ENCODE measurements at regions not wholly inside any gene's neighbourhood (a gene's known extent, or its start where the extent isn't known, plus 50 kb on each side); places are given as distances from the start of the nearest gene placed in this dataset.
"Not testable (repeated sequence)": the region's sequence is repeated elsewhere in the genome, so short reads cannot be mapped to it uniquely, and the experiment has no call there.

- FAIRE-seq = no peak
These were observed 529.9 kb downstream of the XPNPEP1 start for GRCh38 chr10:109393425-109393824.

DNA sequence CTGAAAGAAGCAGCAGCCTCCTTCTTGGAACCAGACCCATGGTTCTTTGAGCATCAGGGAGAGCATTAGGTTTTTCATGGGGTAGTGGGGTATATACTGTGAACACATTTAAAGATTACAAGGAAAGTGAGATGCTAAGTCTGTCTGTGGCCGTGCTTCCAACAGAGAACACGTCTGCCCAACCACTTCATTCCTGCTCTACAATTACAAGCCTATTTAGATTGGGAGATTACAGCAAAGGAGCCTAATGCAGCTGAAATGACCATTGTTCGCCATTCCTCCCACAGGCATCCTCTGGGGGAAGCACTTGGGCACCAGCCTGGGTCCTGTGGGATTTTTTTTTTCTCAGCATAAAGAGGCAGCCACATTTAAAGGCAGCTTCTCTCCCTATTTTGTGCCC, 536.4 kb downstream of the XPNPEP1 start:
- no peak for FAIRE-seq

- FAIRE-seq = no peak
These were observed 537.2 kb downstream of the XPNPEP1 start for GRCh38 chr10:109386101-109386500.

GRCh38 chr10:109379186-109379585, 544.1 kb downstream of the XPNPEP1 start:
- no peak for FAIRE-seq

- FAIRE-seq = no peak
These were observed 549.1 kb downstream of the XPNPEP1 start for GRCh38 chr10:109374215-109374614.

GRCh38 chr10:109359316-109359715, 564.0 kb downstream of the XPNPEP1 start:
- FAIRE-seq = no peak

GRCh38 chr10:109358325-109358724, 565.0 kb downstream of the XPNPEP1 start:
- FAIRE-seq = no peak

- FAIRE-seq = no peak
These were observed 575.0 kb downstream of the XPNPEP1 start for GRCh38 chr10:109348324-109348723.

GRCh38 chr10:109343293-109343692, 580.0 kb downstream of the XPNPEP1 start:
- no peak for FAIRE-seq

DNA sequence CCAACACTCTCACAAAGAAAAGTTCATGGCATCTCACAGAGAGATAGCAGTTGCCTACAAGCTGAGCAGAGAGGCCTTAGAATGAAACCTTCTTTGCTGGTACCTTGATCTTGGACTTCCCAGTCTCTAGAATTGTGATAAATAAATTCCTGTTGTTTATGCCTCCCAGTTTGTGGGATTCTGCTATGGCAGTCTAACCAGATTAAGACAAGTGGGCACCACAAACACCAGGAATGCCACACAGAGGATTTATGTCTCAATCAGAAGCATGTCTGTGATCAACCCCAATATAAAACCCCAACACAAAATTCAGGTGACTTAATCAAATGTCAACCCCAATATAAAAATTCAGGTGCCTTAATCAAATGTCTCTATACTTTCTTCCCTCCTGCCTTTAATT, 581.3 kb downstream of the XPNPEP1 start:
- FAIRE-seq = no peak

GRCh38 chr10:109328001-109328400, 595.3 kb downstream of the XPNPEP1 start:
- FAIRE-seq = no peak

DNA sequence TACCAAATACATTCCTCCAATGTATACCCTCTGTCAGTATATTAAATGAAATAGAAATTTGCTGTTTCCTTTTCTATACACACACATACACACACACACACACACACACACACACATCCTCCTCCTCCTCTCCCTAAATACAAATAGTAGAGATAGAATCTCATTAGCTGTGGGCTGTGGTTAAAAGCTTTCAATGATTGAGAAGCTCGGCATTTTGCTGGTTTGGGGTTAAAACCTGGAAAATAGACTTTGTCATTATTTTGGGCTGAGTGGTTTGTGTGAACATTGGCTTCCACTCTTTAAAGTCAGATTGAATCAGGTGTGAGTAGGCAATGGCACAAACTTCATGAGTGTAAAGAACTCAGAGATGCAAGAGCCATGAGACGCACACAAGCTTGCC, 596.0 kb downstream of the XPNPEP1 start:
- no peak for FAIRE-seq

- no peak for FAIRE-seq
These were observed 598.6 kb downstream of the XPNPEP1 start for GRCh38 chr10:109324721-109325120.

GRCh38 chr10:109317746-109318366, 605.5 kb downstream of the XPNPEP1 start:
- FAIRE-seq = no peak

DNA sequence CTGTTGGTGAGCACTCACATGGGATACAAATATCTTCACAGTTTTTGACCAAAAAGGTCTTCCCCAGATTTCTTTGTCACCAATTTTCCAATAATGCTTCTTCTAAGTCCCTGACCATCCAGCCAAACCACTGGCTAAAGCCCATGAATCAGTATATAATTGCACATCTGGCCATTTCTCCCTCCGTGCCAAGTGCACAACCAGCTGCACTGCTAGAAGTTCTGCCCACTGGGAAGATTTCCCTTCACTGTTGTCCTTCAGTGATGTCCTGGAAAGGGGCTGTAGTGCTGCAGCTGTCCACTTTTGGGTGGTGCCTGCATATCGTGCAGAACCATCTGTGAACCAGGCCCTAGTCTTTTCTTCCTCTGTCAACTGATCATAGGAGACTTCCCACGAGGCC, 609.3 kb downstream of the XPNPEP1 start:
- FAIRE-seq = not testable (repeated sequence)

DNA sequence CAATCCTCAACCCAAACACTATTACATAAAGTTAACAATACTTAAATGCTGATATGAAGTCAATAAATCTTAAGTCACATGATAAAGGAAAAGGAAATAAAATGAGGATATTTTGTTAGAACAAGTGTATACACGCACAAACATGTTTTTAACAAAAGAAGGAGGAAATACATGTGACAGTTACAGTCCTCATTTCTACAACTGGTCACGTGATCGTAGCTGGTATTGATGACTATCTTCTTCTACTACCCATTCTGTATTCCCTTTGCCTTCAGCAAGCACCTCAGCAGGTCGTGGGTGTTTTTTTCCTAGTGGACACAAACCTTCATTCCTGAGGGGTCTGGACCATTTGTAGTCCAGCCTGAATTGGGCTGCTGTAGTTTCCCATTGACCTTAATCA, 610.8 kb downstream of the XPNPEP1 start:
- FAIRE-seq = not testable (repeated sequence)

DNA sequence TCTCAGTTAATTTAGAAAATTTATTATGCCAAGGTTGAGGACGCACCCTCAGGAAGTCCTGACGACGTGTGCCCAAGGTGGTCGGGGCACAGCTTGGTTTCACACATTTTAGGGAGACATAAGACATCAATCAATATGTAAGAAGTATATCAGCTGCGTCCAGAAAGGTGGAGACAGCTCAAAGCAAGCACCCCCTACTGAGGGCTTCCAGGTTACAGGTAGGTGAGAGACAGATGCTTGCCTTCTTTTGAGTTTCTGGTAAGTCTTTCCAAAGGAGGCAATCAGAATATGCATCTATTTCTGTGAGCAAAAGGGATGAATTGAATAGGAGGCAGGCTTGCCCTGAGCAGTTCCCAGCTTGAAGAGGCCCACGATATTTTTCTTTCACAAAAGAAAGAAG, 614.3 kb downstream of the XPNPEP1 start:
- no peak for FAIRE-seq

- FAIRE-seq = not testable (repeated sequence)
These were observed 616.2 kb downstream of the XPNPEP1 start for GRCh38 chr10:109307102-109307501.

GRCh38 chr10:109306698-109307097, 616.6 kb downstream of the XPNPEP1 start:
- no peak for FAIRE-seq

GRCh38 chr10:109287858-109288257, 635.5 kb downstream of the XPNPEP1 start:
- no peak for FAIRE-seq

GRCh38 chr10:109282510-109282909, 640.8 kb downstream of the XPNPEP1 start:
- no peak for FAIRE-seq

DNA sequence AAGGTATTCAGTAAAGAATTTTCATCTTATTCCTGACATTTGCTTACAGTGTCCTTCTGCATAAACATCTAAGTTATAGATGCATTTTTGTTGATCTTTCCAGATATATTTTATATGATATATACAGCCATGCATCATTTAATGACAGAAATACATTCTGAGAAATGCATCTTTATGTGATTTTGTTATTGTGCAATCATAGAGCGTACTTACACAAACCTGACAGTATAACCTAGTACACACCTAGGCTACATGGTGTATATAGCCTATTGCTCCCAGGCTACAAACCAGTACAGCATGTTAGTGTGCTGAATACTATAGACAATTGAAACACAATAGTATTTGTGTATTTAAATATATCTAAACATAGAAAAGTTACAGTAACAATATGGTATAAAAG, 642.0 kb downstream of the XPNPEP1 start:
- no peak for FAIRE-seq

- FAIRE-seq = no peak
These were observed 642.5 kb downstream of the XPNPEP1 start for GRCh38 chr10:109280837-109281236.

GRCh38 chr10:109277456-109277855, 645.9 kb downstream of the XPNPEP1 start:
- FAIRE-seq = no peak

- no peak for FAIRE-seq
These were observed 647.4 kb downstream of the XPNPEP1 start for GRCh38 chr10:109275960-109276359.

All from colon (tissue), 2 donors.